GM19351 (cell line): ENCODE measurements at regions not wholly inside any gene's neighbourhood (a gene's known extent, or its start where the extent isn't known, plus 50 kb on each side); places are given as distances from the start of the nearest gene placed in this dataset.

Experiments
- ATAC-seq: cut with Tn5 transposase; IDR thresholded peaks from one replicate; pipeline ENCODE4 v1.9.1; 2021; ENCODE audit warnings: mild to moderate bottlenecking, moderate library complexity; ENCODE audit not compliant: unreplicated experiment

DNA sequence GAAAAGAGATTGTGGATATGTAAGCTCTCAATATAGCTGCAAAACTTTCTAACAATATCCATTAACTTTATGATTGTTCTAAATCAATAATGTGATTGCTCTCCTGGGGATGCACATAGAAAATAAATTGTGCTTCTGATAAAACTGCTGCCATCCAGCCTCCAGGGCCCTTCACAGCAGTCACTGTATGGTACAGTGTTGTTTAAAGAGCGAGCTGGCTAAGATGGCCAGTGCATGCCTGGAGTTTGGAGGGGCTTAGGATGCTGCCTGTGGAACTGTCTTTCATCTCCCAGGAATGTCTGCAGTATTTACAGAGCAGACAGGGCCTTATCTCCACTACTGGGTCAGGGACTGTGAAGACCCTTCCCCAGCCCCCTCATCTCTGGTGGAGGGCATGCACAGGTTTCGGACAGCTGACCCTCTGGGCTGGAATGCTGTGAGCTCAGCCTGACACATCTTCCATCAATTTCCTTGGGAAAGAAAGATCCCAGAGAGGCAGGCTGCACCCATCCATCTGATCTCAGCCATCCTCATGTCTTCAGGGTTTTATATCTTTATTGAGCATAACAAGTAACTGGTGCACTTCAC, 137.0 kb downstream of the PLPP3 start:
- ATAC-seq, result no peak

GRCh38 chr1:56441601-56442000, 137.8 kb downstream of the PLPP3 start:
- ATAC-seq, result no peak

DNA sequence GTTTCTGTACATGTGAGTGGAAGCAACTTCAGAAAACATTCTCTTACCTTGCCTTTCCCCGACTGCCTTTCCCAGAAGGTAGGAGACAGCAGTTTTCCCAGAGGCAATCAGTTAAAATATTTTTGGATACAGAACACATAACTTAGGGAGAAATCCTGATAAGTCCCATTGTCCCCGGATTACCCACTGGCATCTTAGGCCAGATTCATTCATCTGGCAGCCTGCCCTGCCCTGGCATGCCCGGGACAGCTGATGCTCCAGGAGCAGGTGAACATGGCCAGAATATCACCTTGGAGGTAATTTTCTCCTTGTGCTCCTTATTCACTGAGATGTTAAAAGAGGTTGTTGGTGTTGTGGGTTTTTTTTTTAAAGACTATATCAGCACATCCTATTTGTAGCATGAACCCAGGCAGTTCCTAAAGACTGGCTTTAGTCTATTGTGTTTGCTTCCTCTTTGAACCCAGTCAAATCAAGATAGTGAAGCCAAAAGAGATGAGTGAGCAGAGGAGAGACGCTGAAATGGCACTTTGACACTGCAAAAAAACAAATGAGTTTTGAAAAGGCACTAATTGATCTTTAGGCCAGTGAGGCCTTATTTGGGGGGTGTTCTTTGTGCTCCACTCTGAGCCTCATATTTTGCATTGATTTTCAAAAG, 139.6 kb downstream of the PLPP3 start:
- no peak for ATAC-seq

DNA sequence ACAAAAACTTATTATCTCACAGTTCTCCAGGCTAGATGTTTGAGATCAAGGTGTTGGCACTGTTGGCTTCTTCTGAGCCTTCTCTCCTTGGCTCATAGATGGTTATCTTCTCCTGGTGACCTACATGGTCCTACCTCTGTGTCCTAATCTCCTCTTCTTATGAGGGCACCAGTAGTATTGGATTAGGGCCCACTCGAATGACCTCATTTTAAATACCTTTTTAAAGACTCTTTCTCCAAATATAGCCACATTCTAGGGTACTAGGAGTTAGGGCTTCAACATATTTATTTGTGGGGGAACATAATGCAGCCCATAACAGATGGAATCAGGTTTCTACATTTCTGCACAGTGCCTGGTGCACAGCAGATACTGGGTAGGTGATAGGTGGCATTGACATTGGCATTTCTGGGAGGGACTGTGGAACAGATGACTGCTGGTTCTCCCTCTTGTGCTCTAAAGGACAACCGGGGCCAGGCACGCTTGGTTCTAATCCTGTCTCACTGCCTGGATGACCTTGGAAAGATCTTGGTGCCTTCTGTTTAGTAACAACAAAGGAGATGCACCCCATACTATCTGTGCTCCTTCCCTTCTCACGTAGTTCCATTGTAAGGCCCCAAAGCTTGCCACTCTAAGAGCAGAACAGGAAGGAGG, 140.3 kb downstream of the PLPP3 start:
- ATAC-seq, result no peak

DNA sequence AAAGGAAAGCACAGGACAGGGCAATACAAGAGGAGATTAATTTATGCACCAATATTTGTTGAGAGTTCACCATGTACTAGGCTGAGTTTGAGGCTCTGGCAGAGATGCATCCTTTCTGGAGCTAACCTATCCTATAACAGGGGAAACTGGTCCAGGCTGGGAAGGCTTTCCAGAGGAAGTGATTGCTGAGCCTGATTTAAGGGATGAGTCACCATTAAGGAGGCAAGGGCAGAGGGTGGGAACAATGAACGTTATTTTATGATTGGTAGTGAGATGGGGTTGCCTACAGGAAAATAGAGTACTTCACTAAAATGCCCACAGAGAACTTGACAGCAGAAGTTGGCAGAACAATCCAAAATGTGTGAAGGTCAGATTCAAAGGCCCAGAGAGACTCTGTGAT, 141.4 kb downstream of the PLPP3 start:
- no peak for ATAC-seq

- ATAC-seq, result no peak
Observed at GRCh38 chr1:56436912-56437417, 142.4 kb downstream of the PLPP3 start.

GRCh38 chr1:56436296-56436695, 143.1 kb downstream of the PLPP3 start:
- ATAC-seq, result no peak

- ATAC-seq, result no peak
Observed at GRCh38 chr1:56435434-56436262, 143.7 kb downstream of the PLPP3 start.

DNA sequence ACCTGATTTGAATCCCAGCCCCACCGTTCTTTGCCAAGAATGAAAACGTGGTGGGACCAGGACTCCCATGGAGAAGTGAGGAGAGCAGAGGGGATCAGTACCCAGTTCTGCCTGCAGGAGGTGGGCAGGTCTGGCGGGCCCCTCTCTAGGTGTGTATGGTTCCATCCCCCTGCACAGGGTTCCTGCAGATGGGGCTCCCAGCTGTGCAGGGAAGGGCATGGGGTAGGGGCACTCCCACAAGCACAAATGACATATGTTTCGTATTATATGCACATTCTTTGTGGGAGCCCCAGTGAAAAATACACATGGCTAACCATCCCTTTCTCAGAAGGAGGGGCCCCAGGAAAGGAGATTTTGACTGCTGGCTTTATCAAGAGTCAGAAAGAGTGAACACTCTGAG, 144.6 kb downstream of the PLPP3 start:
- no peak for ATAC-seq

DNA sequence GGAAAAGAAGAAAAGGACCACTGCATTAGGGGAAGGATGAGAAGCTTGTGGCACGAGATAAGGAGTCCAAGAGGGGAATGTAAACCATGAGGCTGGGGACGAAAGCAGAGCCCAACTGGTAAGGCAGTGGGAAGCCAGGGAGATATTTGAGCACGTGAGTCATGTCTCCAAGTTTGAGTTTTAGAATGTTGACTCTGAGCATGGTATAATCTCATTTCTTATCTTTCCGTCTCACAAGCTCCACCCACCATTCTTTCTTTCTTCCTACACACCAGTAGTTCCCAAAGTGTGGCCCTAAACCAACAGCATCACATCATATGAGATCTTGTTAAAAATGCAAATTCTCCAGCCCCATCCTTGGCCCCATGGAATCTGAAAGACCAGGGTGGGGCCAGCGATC, 145.3 kb downstream of the PLPP3 start:
- ATAC-seq, result no peak

DNA sequence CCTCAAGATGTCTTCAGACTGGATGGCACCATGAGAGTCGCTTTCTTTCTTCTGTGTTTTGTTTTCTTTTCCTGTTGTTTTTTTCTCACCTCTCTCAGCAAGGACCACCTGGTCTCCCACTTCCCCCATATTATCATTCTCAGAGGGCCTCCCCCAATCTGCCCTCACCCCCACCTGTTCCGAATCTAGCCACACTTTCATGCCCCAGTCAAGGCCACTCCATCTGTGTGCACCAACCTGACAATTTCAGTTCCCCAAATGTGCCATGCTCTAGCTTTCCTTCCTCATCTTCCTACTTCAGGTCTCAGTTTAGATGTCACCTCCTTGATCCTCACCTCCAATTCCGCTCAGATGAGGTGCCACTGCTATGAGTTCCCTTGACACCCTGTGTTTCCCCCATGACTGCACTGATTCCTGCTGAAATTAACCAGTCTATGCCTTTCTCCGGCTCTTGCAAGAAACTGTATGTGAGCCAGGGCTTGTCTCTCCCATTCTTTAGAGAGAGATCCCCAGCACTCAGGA, 146.2 kb downstream of the PLPP3 start:
- ATAC-seq, result no peak

DNA sequence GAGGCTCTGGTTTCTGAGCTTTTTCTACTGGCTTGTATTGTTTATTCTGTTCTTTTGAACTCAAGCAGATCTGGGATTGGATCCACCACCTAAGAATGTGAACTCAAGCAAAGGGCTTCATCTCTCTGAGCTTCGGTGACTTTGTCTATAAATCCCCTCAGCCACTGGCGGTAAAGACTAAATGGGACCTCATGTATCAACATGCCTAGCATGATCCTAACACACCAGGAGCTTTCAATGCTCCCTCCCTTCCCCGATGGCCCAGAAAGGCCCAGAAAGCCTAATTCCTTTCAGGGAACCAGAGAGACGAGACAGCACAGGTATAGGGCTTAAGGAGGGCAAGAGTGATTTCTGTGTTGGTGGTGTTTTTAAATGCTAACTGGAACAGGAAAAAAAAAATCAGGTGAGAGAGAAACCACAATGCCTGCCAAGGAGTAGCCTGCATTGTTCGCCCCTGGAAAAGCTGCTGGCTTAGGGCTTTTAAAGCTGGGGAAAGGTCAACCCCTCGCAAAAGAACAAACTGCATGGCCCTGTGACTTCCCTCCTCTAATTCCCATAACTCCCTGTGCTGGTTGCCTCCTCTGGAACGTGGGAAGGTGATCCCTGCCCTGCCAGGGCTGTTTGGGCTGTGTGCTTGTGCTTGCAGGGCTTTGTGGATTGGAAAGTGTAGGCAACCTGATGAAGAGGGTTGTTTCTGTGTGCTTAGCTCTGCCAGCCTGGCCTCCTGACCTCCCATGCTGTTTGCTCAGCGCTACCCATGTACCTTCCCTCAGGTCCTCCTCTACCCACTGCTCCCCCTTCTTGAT, 147.0 kb downstream of the PLPP3 start:
- ATAC-seq, result no peak

DNA sequence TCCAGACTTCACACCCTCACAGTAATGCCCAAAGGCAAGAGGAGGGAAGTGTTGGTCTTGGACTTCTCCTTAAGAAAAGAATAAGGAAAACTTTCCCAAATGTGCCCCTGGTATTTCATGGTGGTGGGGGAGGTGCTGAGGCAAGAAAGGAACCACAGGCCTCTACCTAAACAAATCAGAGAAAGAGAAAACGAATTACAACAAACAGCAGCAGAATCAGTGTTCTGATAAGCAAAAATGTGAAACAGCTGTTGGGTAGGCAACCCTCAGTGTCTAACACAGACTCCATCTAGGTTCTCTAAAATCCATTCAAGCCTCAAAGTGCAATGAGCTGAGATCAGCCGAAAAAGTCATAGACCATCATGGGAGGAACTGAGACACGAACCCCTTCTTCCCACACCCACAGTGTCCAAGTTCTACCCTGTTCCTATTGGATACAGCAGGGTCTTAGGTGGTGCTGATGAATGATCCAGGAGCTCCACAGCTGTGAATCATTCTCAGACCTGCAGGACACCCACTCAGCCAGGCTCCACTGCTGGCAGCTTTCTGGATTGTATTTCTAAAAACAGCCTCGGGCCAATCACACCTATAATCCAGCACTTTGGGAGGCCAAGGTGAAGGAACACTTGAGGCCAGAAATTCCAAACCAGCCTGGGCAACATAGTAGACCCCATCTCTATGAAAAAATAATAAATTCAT, 149.1 kb downstream of the PLPP3 start:
- no peak for ATAC-seq

DNA sequence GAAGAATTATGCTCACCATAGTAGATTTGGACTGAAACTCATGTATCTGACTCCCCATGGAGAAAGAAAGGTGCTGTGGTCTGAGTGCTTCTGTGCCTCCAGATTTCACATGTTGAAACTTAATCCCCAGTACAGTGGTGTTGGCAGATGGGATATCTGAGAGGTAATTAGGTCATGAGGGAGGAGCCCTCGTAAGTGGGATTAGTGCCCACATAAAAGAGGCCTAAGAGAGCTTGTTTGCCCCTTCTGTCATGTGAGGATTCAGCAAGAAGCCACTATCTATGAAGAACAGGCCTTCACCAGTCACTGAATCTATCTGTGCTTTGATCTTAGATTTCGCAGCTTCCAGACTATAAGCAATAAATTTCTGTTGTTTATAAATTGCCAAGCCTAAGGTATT, 150.1 kb downstream of the PLPP3 start:
- ATAC-seq, result no peak

DNA sequence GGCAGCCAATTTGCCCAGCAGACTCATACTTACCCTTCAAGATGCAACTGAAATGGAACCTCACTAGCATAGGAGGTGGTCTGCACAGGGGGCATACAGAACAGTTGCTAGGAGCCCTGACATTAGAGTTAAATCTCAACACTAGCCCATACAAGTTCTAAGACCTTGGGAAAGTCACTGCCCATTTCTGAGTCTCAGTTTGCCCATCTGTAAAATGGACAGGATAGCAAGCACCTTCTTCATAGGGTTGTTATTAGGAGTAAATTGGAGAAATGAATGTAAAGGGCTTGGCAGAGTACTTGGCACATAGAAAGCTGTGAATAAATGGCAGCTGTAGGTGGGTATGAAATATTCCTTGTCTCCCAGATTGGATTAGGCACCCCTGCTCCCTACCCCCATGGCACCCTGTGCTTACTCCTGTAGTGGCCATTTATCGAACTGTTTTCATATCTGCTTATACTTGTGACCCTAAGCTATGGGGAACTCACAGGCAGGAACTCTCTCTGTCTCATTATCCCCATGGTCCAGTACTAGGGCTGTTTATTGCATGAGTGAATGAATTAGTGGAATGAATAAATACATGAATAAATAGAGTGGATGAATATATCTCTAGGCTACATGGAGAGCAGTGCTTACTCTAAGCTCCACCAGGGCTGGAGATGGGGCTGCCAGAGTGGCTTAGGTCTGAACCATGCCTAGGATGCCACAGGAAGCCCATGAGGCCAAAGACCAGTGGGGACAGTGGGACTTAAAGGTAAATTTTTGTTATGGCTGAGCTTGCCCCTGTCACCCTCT, 152.6 kb downstream of the PLPP3 start:
- no peak for ATAC-seq

GRCh38 chr1:56425494-56426037, 153.8 kb downstream of the PLPP3 start:
- ATAC-seq, result no peak

DNA sequence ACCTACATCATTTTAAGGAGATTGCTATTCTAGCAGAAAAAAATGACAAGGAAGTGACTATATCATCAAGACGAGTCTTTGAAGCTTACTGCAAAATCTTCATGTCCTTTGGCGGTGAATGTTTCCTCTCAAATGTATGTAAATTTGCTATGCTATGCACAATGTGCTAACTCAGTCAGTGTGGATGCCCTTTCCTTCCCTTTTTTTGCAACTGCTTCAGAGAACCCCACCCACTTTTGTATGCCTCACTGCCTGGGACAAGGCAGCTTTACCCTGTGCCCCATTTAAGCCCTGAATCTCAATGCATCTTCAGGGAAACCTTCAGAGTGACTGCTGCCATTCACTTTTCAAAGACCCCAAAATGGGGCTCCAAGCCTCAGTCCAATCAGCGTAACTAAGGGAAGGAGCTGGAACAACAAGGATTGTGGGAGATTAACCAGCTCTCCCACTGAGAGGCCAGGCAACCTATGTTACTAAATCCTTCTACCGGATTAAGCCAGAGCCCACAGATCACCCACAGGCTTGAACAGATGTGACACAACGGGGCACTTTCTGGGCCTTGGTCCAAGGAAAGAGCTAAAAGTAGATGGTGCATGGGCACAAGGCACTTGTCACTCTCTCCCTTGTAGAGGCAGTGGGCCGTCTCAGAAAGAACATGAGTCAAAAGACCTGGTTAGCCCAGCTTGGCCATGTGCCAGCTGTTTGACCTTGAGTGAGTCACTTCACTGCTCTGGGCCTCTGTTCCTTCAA, 154.4 kb downstream of the PLPP3 start:
- no peak for ATAC-seq

DNA sequence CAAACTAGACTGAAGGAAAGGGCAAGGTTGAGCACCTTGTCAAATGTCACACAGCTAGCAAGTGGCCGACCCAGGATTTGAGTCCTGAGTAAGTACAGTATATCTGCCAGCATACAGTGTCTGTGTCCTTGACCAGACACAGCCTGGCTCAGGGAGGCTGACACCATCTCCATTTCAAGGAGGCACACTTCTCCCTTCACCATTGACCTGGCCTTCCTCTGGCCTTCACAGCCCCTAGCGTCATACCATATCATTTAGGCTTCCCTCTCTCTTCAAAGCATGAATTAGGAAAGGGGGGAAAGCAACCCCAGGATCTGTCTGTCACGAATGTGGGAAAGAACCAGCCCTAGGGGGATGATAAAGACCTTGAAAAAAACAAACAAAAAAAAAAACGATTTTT, 155.6 kb downstream of the PLPP3 start:
- ATAC-seq, result no peak
